Endothelial cell of umbilical vein (primary cell): ENCODE measurements at regions not wholly inside any gene's neighbourhood (a gene's known extent, or its start where the extent isn't known, plus 50 kb on each side); places are given as distances from the start of the nearest gene placed in this dataset.
"Not testable (repeated sequence)": the region's sequence is repeated elsewhere in the genome, so short reads cannot be mapped to it uniquely, and the experiment has no call there.

Source experiments
- BruUV-seq: library from RNA; stranded (reverse); fragments of 400-500 nt; replicated peaks from 2 replicates; lab custom pipeline; 2021; lab: Mats Ljungman, UMichigan
- CTCF ChIA-PET: fragments of 300-600, 350-600 bp; sonication (Branson Sonifier 250); formaldehyde crosslinking; loops from one replicate; lab custom pipeline; 2021; ENCODE audit warnings: antibody characterized with exemption, inconsistent platforms; lab: Charles Lee
- POLR2A ChIA-PET: fragments of 300-600, 350-600 bp; sonication (Branson Sonifier 250); formaldehyde crosslinking; loops from one replicate; lab custom pipeline; 2021; ENCODE audit warnings: antibody characterized with exemption, inconsistent platforms; lab: Charles Lee
- DNase-seq: peaks from one replicate; pipeline ENCODE4 v3.0.0-alpha.2; 2011; ENCODE audit warnings: low read depth, low spot score
- FAIRE-seq: peaks from 2 replicates; lab custom pipeline; 2011; peaks lifted over from hg19 to GRCh38; lab: Jason Lieb, UNC
- H2AFZ ChIP-seq: 2 replicates; pipeline ENCODE4 v1.6.0; 2012; ENCODE audit warnings: low read depth, low read length, control low read depth, inconsistent platforms
- H3K27ac ChIP-seq: 2 replicates; pipeline ENCODE4 v1.5.1; 2011; ENCODE audit warnings: low read depth, mild to moderate bottlenecking, control low read depth, low read length, moderate library complexity; ENCODE audit not compliant: insufficient read depth
- H3K27me3 ChIP-seq, 2 experiments: 2 replicates each; pipeline versions ENCODE4 v1.6.0 to v1.6.1; 2011; ENCODE audit warnings: low read length in 2 of 2, mixed read lengths in 1 of 2; ENCODE audit not compliant: control insufficient read depth in 2 of 2, insufficient read depth in 2 of 2
- H3K36me3 ChIP-seq, 2 experiments: 2 replicates in 1 of 2; 3 replicates in 1 of 2; pipeline ENCODE4 v1.5.1; 2011; ENCODE audit warnings: low read length in 2 of 2, mild to moderate bottlenecking in 1 of 2, moderate library complexity in 1 of 2; ENCODE audit not compliant: control insufficient read depth in 2 of 2, insufficient read depth in 2 of 2; ENCODE audit errors: extremely low read depth in 1 of 2
- H3K4me1 ChIP-seq: 3 replicates; pipeline ENCODE4 v1.5.1; 2011; ENCODE audit warnings: mild to moderate bottlenecking, low read length; ENCODE audit not compliant: control insufficient read depth, insufficient read depth; ENCODE audit errors: extremely low read depth
- H3K4me2 ChIP-seq: 2 replicates; pipeline ENCODE4 v1.6.1; 2011; ENCODE audit warnings: low read length, control low read depth, mixed read lengths; ENCODE audit not compliant: insufficient read depth
- H3K4me3 ChIP-seq, 3 experiments: fragments of 200-600 bp in 1 of 3; sonication (generic), shearing (Covaris generic) in 1 of 3; replicated peaks in 1 of 3; 2 replicates each; pipeline ENCODE4 v1.5.1; 2011 to 2016; ENCODE audit warnings: control low read depth in 3 of 3, low read length in 3 of 3, mild to moderate bottlenecking in 2 of 3, inconsistent platforms in 1 of 3, low read depth in 1 of 3, moderate library complexity in 1 of 3; ENCODE audit not compliant: insufficient read depth in 1 of 3
- H3K79me2 ChIP-seq: 2 replicates; pipeline ENCODE4 v1.6.0; 2012; ENCODE audit warnings: low read length, inconsistent platforms; ENCODE audit not compliant: control insufficient read depth, insufficient read depth
- H3K9ac ChIP-seq: replicated peaks from 2 replicates; pipeline ENCODE3; 2011; ENCODE audit warnings: low read length, control low read depth; ENCODE audit not compliant: insufficient read depth; ENCODE audit errors: extremely low read depth
- H3K9me1 ChIP-seq: replicated peaks from 3 replicates; pipeline ENCODE4 v1.6.0; 2011; ENCODE audit warnings: mild to moderate bottlenecking, low read length; ENCODE audit not compliant: control insufficient read depth, insufficient read depth; ENCODE audit errors: extremely low read depth
- H3K9me3 ChIP-seq: replicated peaks from 2 replicates; pipeline ENCODE4 v1.5.1; 2012; ENCODE audit warnings: low read length, inconsistent platforms; ENCODE audit not compliant: control insufficient read depth, insufficient read depth
- H4K20me1 ChIP-seq: replicated peaks from 2 replicates; pipeline ENCODE3; 2011; ENCODE audit warnings: mild to moderate bottlenecking, low read length; ENCODE audit not compliant: control insufficient read depth, insufficient read depth; ENCODE audit errors: extremely low read depth
- CTCF ChIP-seq, 2 donors: IDR thresholded peaks; 1 replicate in 1 of 2; 2 replicates in 1 of 2; pipeline ENCODE4 v1.5.1; 2011; ENCODE audit warnings: low read length in 2 of 2, mild to moderate bottlenecking in 2 of 2, moderate library complexity in 2 of 2, control low read depth in 1 of 2, inconsistent platforms in 1 of 2, low read depth in 1 of 2; ENCODE audit not compliant: insufficient read depth in 1 of 2; ENCODE audit errors: extremely low read depth in 1 of 2
- FOS ChIP-seq: IDR thresholded peaks from 2 replicates; pipeline ENCODE4 v1.6.1; 2011; ENCODE audit warnings: mild to moderate bottlenecking, low read length, moderate library complexity, borderline replicate concordance; ENCODE audit not compliant: insufficient read depth
- MYC ChIP-seq: IDR thresholded peaks from one replicate; pipeline ENCODE4 v1.6.1; 2011; ENCODE audit warnings: mild to moderate bottlenecking, low read depth, low read length
- POLR2AphosphoS5 ChIP-seq: IDR thresholded peaks from 2 replicates; pipeline ENCODE4 v1.6.1; 2012; ENCODE audit warnings: low read depth, mild to moderate bottlenecking, control low read depth, low read length, moderate library complexity; ENCODE audit not compliant: insufficient read depth
- dilution Hi-C: fragments of 300-500 bp; cut with MboI; formaldehyde crosslinking; loops from one replicate; pipeline ENCODE4 v1.15.0; 2019; ENCODE audit warnings: low sequenced_read_pairs; ENCODE audit not compliant: extremely low pct_ligation_motif_present
- intact Hi-C: fragments of 100-400 bp; cut with micrococcal nuclease; formaldehyde crosslinking; loops from one replicate; pipeline ENCODE4 v1.10.0; 2022

DNA sequence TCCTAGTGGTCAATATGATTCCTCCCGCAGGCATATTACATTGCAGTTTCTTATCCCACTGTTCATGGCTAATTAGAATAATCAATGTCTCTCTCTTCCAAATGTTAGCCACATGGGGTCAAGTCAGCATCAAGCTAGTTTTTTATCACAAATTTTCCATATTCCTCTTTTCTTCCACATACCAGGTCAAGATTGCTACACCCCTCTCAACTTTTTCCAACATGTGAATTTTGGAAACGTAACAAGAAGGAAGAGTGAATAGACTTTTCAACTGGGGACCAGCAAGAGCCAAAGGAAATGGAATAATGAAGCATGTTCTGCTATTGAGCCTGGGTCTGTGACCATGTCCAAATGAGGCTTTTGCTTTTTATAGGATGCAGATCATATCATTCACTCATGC, 65.1 kb downstream of the SOD2 start:
- Histone ChIP-seq H2AFZ (no peak overlapping the region), H3K27me3 (no peaks in the 10 kb centered on the region), H3K4me2 (no peak overlapping the region), H3K9ac (no peak overlapping the region), H4K20me1 (no peaks in the 10 kb centered on the region), H3K27ac (no peak overlapping the region), H3K36me3 (no peaks in the 10 kb centered on the region), H3K9me3 (no peaks in the 10 kb centered on the region), H3K4me1 (no peaks in the 10 kb centered on the region), H3K9me1 (no peaks in the 10 kb centered on the region), H3K4me3 (no peak overlapping the region), H3K79me2 (no peaks in the 10 kb centered on the region)
- TF ChIP-seq FOS (no peak), CTCF (IDR thresholded peaks at IDR 0.05; ENCODE audit: extremely low read depth in 1 of 2, insufficient read depth in 1 of 2, low read depth in 1 of 2, low read length in 2 of 2) (no peak), MYC (no peak), POLR2AphosphoS5 (no peak)
- intact Hi-C loops (no loop called here), dilution Hi-C loops (no loop called here)
- CTCF ChIA-PET: no interaction called here
- POLR2A ChIA-PET: no interaction called here
- no peak for DNase-seq
- FAIRE-seq: no peak
- BruUV-seq: no TSS peak

DNA sequence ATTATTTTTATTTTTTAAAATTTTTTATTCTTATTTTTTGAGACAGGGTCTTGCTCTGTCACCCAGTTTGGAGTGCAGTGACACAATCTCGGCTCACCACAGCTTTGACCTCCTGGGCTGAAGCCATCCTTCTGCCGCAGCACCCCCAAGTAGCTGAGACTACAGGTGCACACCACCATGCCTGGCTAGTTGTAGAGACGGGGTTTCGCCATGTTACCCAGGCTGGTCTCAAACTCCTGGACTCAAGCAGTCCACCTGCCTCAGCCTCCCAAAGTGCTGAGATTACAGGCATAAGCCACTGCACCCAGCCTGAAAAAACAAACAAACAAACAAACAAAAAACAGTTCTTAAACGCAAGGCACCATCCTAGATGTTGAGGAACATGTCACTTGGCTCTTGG, 66.5 kb downstream of the SOD2 start:
- H3K79me2 ChIP-seq, H3K9me1 ChIP-seq, DNase-seq, dilution Hi-C loops, BruUV-seq, POLR2A ChIA-PET, H3K4me3 ChIP-seq, H2AFZ ChIP-seq, H4K20me1 ChIP-seq, FAIRE-seq, H3K4me2 ChIP-seq, CTCF ChIA-PET, H3K4me1 ChIP-seq, H3K27me3 ChIP-seq, H3K27ac ChIP-seq, H3K9ac ChIP-seq, intact Hi-C loops, H3K36me3 ChIP-seq, H3K9me3 ChIP-seq: not testable (repeated sequence)
